ENCODE measurements at regions not wholly inside any gene's neighbourhood (a gene's known extent, or its start where the extent isn't known, plus 50 kb on each side); places are given as distances from the start of the nearest gene placed in this dataset.

GRCh38 chr14:94888121-94888520 is 118.2 kb upstream of the GSC start:
- TF ChIP-seq CTCF (IDR thresholded peaks at IDR 0.05; ENCODE audit: control insufficient read depth, extremely low read depth, insufficient read depth): no peak
- no peak for DNase-seq (ENCODE audit: low read depth)
- H3K4me3 ChIP-seq (ENCODE audit: low read depth, low read length): no peak overlapping the region

DNA sequence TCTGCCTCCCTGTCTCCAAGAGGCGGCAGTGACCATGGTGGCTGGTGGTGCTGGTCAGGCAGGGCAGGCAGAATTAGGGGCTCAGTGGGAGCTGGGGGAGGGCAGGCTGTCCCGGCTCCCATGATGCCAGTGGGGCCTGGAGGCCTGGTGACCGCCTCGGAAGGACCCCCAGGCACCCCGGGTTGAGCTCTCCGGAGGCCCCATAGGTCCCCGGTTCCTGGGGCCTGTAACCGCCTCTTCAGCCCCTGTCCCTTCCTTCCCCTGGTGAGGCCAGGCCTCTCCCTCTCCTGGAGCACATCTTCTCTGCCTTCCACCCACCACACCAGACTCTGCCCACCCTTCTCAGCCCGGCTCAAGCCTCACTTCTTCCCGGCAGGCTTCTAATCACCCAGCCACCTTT is 117.7 kb upstream of the GSC start:
- H3K4me3 ChIP-seq (ENCODE audit: low read depth, low read length): no peak overlapping the region
- DNase-seq (ENCODE audit: low read depth): no peak
- TF ChIP-seq CTCF (IDR thresholded peaks at IDR 0.05; ENCODE audit: control insufficient read depth, extremely low read depth, insufficient read depth): no peak

DNA sequence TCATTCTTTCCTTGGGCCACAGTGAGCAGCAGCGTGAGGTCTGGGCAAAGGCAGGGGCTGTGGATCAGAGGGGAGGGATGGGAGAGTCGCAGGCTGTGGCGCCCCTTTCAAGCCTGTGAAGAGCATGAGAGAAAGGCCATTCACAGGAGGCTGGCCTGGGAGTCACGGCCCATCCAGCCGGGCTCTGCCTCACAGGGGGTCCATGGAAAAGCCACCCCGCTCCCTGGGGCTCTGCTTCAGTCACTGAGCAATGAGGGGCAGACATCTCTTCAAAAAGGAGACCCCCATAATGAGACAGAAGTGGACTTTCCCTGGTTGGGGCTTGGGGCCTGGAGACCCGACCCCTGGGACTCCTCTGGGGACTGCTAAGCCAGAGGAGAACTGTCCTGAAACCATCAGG is 117.0 kb upstream of the GSC start:
- H3K4me3 ChIP-seq (ENCODE audit: low read depth, low read length): no peak overlapping the region
- DNase-seq (ENCODE audit: low read depth): no peak
- TF ChIP-seq CTCF (IDR thresholded peaks at IDR 0.05; ENCODE audit: control insufficient read depth, extremely low read depth, insufficient read depth): no peak

- H3K4me3 ChIP-seq (ENCODE audit: low read depth, low read length): no peak overlapping the region
- no peak for TF ChIP-seq CTCF (IDR thresholded peaks at IDR 0.05; ENCODE audit: control insufficient read depth, extremely low read depth, insufficient read depth)
- no peak for DNase-seq (ENCODE audit: low read depth)
Observed at GRCh38 chr14:94885481-94886155, 115.7 kb upstream of the GSC start.

DNA sequence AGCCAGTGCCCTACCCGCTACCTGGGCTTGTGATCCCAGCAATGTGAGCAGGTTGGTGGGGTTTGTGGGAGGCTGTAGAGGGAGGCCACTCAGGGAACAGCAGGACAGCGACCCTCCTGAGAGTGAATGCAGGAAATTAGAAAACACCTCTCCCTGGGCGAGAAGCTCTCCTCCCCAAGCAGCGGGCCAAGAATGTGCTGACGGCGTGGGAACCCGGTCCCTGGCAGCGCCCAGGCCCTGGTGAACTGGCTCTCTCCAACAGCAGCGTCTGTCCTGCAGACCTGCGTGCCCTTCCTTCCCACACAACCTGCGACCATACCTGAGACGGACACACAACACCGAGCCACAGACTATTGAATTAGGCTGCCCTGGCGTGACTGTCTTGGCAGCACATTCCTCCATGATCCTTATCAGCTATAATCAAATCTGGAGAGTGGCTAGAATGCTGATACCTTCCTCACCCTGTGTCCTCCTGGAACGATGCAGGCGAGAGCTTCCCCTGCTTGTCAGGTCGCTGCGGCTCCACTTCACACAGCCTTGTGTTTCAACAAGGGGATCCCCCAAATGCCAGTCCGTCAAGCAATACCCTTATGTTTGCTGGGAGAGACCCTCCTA is 114.8 kb upstream of the GSC start:
- peak; percentile 30 for DNase-seq (ENCODE audit: low read depth)
- no peak overlapping the region for H3K4me3 ChIP-seq (ENCODE audit: low read depth, low read length)
- no peak for TF ChIP-seq CTCF (IDR thresholded peaks at IDR 0.05; ENCODE audit: control insufficient read depth, extremely low read depth, insufficient read depth)

DNA sequence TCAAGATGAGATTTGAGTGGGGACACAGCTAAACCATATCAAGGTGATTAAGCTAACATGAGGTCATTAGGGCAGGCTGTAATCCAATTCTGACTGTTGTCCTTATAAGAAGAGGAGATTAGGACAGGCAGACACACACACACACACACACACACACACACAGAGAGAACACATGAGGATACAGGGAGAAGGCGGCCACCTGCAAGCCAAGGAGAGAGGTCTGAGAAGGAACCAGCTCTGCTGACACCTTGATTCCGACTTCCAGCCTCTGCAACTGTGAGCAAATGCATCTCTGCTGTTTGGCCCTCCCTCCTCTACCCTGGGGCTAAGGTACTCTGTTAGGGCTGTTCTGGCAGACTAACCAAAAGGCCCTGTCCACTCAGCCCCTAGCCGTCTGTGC is 112.5 kb upstream of the GSC start:
- no peak overlapping the region for H3K4me3 ChIP-seq (ENCODE audit: low read depth, low read length)
- DNase-seq (ENCODE audit: low read depth): no peak
- no peak for TF ChIP-seq CTCF (IDR thresholded peaks at IDR 0.05; ENCODE audit: control insufficient read depth, extremely low read depth, insufficient read depth)

GRCh38 chr14:94880876-94881275 is 111.0 kb upstream of the GSC start:
- H3K4me3 ChIP-seq (ENCODE audit: low read depth, low read length): no peak overlapping the region
- TF ChIP-seq CTCF (IDR thresholded peaks at IDR 0.05; ENCODE audit: control insufficient read depth, extremely low read depth, insufficient read depth): no peak
- DNase-seq (ENCODE audit: low read depth): no peak

Data from LNCaP clone FGC (cell line).